IMR-90 (cell line): ENCODE measurements at regions not wholly inside any gene's neighbourhood (a gene's known extent, or its start where the extent isn't known, plus 50 kb on each side); places are given as distances from the start of the nearest gene placed in this dataset.

Experiments used
- ATAC-seq: fragments of 200-7000 bp; cut with Tn5 transposase; 2 replicates; pipeline ENCODE4 v1.9.1; 2020; ENCODE audit warnings: low read depth, mild to moderate bottlenecking, moderate library complexity
- BruUV-seq: library from RNA; stranded (reverse); fragments of 400-500 nt; replicated peaks from 2 replicates; lab custom pipeline; 2021; lab: Mats Ljungman, UMichigan
- CTCF ChIA-PET: fragments of 300-600 bp; formaldehyde crosslinking; extraction: SDS; loops from one replicate; lab custom pipeline; 2021; ENCODE audit warnings: antibody characterized with exemption; lab: Yijun Ruan, JAX
- POLR2A ChIA-PET: fragments of 300-600 bp; sonication (Branson Sonifier 250); formaldehyde crosslinking; loops from one replicate; lab custom pipeline; 2022; ENCODE audit warnings: antibody characterized with exemption; ENCODE audit not compliant: unreplicated experiment; lab: Charles Lee
- DNase-seq: peaks from one replicate; pipeline ENCODE4 v3.0.0; 2013
- H2AFZ ChIP-seq: replicated peaks from 2 replicates; pipeline ENCODE3; 2013; ENCODE audit warnings: low read length, mild to moderate bottlenecking; ENCODE audit not compliant: poor library complexity
- H2AK5ac ChIP-seq: 2 replicates; pipeline ENCODE4 v1.6.1; 2013; ENCODE audit warnings: low read depth, low read length, inconsistent platforms
- H2AK9ac ChIP-seq: replicated peaks from 2 replicates; pipeline ENCODE3; 2013; ENCODE audit warnings: mild to moderate bottlenecking, low read depth, low read length, moderate library complexity; ENCODE audit not compliant: poor library complexity
- H2BK120ac ChIP-seq: 2 replicates; pipeline ENCODE4 v1.6.1; 2013; ENCODE audit warnings: low read depth, low read length, inconsistent platforms
- H2BK15ac ChIP-seq: 3 replicates; pipeline ENCODE4 v1.6.1; 2013; ENCODE audit warnings: low read depth, low read length, inconsistent platforms
- H2BK20ac ChIP-seq: 2 replicates; pipeline ENCODE4 v1.6.1; 2013; ENCODE audit warnings: low read depth, mild to moderate bottlenecking, inconsistent platforms, low read length, moderate library complexity
- H2BK5ac ChIP-seq: 2 replicates; pipeline ENCODE4 v1.6.1; 2013; ENCODE audit warnings: mild to moderate bottlenecking, low read depth, low read length, inconsistent platforms; ENCODE audit not compliant: poor library complexity, severe bottlenecking
- H3K14ac ChIP-seq: replicated peaks from 2 replicates; pipeline ENCODE4 v1.6.1; 2013; ENCODE audit warnings: low read depth, low read length, inconsistent platforms
- H3K18ac ChIP-seq: 2 replicates; pipeline ENCODE4 v1.6.1; 2013; ENCODE audit warnings: low read depth, low read length, control low read depth
- H3K23ac ChIP-seq: 2 replicates; pipeline ENCODE4 v1.6.1; 2013; ENCODE audit warnings: low read depth, low read length, inconsistent platforms
- H3K27ac ChIP-seq: 2 replicates; pipeline ENCODE4 v1.5.1; 2013; ENCODE audit warnings: mild to moderate bottlenecking, control low read depth, low read length; ENCODE audit not compliant: insufficient read depth
- H3K27me3 ChIP-seq: 2 replicates; pipeline ENCODE4 v1.6.1; 2013; ENCODE audit warnings: low read length; ENCODE audit not compliant: control insufficient read depth, insufficient read depth
- H3K36me3 ChIP-seq: 2 replicates; pipeline ENCODE4 v1.6.1; 2013; ENCODE audit warnings: low read length, mixed read lengths; ENCODE audit not compliant: control insufficient read depth, insufficient read depth
- H3K4ac ChIP-seq: 2 replicates; pipeline ENCODE4 v1.6.1; 2013; ENCODE audit warnings: low read depth, low read length, inconsistent platforms
- H3K4me1 ChIP-seq: 2 replicates; pipeline ENCODE4 v1.6.1; 2013; ENCODE audit warnings: low read length, mixed read lengths; ENCODE audit not compliant: control insufficient read depth, insufficient read depth
- H3K4me2 ChIP-seq: 2 replicates; pipeline ENCODE4 v1.6.1; 2013; ENCODE audit warnings: low read depth, mild to moderate bottlenecking, control low read depth, low read length, moderate library complexity
- H3K4me3 ChIP-seq: 2 replicates; pipeline ENCODE4 v1.5.1; 2013; ENCODE audit warnings: low read depth, mild to moderate bottlenecking, control low read depth, low read length, moderate library complexity; ENCODE audit not compliant: insufficient read depth
- H3K56ac ChIP-seq: 2 replicates; pipeline ENCODE4 v1.6.1; 2013; ENCODE audit warnings: low read length, inconsistent platforms; ENCODE audit not compliant: insufficient read depth; ENCODE audit errors: extremely low read depth
- H3K79me1 ChIP-seq, 2 experiments: 2 replicates each; pipeline ENCODE4 v1.6.1; 2013; ENCODE audit warnings: low read length in 2 of 2, inconsistent platforms in 1 of 2, low read depth in 1 of 2
- H3K9ac ChIP-seq: 2 replicates; pipeline ENCODE4 v1.6.1; 2013; ENCODE audit warnings: low read depth, low read length, control low read depth
- H3K9me1 ChIP-seq: 2 replicates; pipeline ENCODE4 v1.6.1; 2013; ENCODE audit warnings: low read length, inconsistent platforms; ENCODE audit not compliant: insufficient read depth
- H3K9me3 ChIP-seq: 2 replicates; pipeline ENCODE4 v1.6.1; 2013; ENCODE audit warnings: low read length; ENCODE audit not compliant: control insufficient read depth, insufficient read depth
- H4K20me1 ChIP-seq: 2 replicates; pipeline ENCODE4 v1.6.1; 2013; ENCODE audit warnings: low read length, inconsistent platforms; ENCODE audit not compliant: insufficient read depth
- H4K5ac ChIP-seq: 2 replicates; pipeline ENCODE4 v1.6.1; 2013; ENCODE audit warnings: mild to moderate bottlenecking, low read depth, low read length, control low read depth
- H4K8ac ChIP-seq, 2 experiments: 2 replicates each; pipeline ENCODE4 v1.6.1; 2013; ENCODE audit warnings: low read depth in 2 of 2, low read length in 2 of 2, control low read depth in 1 of 2, inconsistent platforms in 1 of 2
- H4K91ac ChIP-seq: 2 replicates; pipeline ENCODE4 v1.6.1; 2013; ENCODE audit warnings: low read depth, low read length, inconsistent platforms; ENCODE audit not compliant: insufficient read depth
- BHLHE40 ChIP-seq: fragments of 150-350 bp; IDR thresholded peaks from 2 replicates; pipeline ENCODE4 v1.6.1; 2016; ENCODE audit warnings: mild to moderate bottlenecking, low read depth, low read length
- CEBPB ChIP-seq: IDR thresholded peaks from 2 replicates; pipeline ENCODE4 v1.6.1; 2012; ENCODE audit warnings: low read depth, low read length, improper control_type of control experiment
- CHD1 ChIP-seq: IDR thresholded peaks from 2 replicates; pipeline ENCODE4 v1.6.1; 2012; ENCODE audit warnings: low read depth, low read length, improper control_type of control experiment
- CTCF ChIP-seq: conservative IDR thresholded peaks from 2 replicates; pipeline ENCODE4 v1.5.1; 2012; ENCODE audit warnings: mild to moderate bottlenecking, low read depth, low read length, improper control_type of control experiment
- FOS ChIP-seq: fragments of 150-350 bp; IDR thresholded peaks from 2 replicates; pipeline ENCODE4 v1.6.1; 2016; ENCODE audit warnings: low read depth, low read length
- MAFK ChIP-seq: IDR thresholded peaks from 2 replicates; pipeline ENCODE4 v1.6.1; 2012; ENCODE audit warnings: low read depth, low read length, improper control_type of control experiment
- MAZ ChIP-seq: IDR thresholded peaks from 2 replicates; pipeline ENCODE4 v1.6.1; 2012; ENCODE audit warnings: low read depth, mild to moderate bottlenecking, low read length, improper control_type of control experiment, moderate library complexity, borderline replicate concordance
- MXI1 ChIP-seq: IDR thresholded peaks from 2 replicates; pipeline ENCODE4 v1.6.1; 2012; ENCODE audit warnings: low read depth, mild to moderate bottlenecking, low read length, moderate library complexity, borderline replicate concordance
- NFE2L2 ChIP-seq: fragments of 150-350 bp; IDR thresholded peaks from 2 replicates; pipeline ENCODE4 v1.6.1; 2016; ENCODE audit warnings: low read depth, mild to moderate bottlenecking, low read length
- POLR2A ChIP-seq: IDR thresholded peaks from 2 replicates; pipeline ENCODE4 v1.6.1; 2012; ENCODE audit warnings: mild to moderate bottlenecking, low read depth, low read length
- RAD21 ChIP-seq: IDR thresholded peaks from 2 replicates; pipeline ENCODE4 v1.6.1; 2012; ENCODE audit warnings: low read length, improper control_type of control experiment
- RCOR1 ChIP-seq: IDR thresholded peaks from 2 replicates; pipeline ENCODE4 v1.6.1; 2012; ENCODE audit warnings: mild to moderate bottlenecking, low read length, improper control_type of control experiment; ENCODE audit not compliant: insufficient replicate concordance
- RFX5 ChIP-seq: IDR thresholded peaks from 2 replicates; pipeline ENCODE4 v1.8.0; 2012; ENCODE audit warnings: low read depth, mild to moderate bottlenecking, low read length, moderate library complexity
- SMC3 ChIP-seq: fragments of 150-350 bp; IDR thresholded peaks from 2 replicates; pipeline ENCODE4 v1.6.1; 2016; ENCODE audit warnings: low read depth, mild to moderate bottlenecking, antibody characterized with exemption, low read length, moderate library complexity
- USF2 ChIP-seq: fragments of 150-350 bp; IDR thresholded peaks from 2 replicates; pipeline ENCODE4 v1.6.1; 2017; ENCODE audit warnings: mild to moderate bottlenecking, antibody characterized with exemption, low read length, low read depth
- WGBS, 2 experiments: methylation state at CpG; one replicate each; pipeline versions ENCODE4 v1.1.5 to v1.1.7; 2013; ENCODE audit warnings: missing lambda C conversion rate in 2 of 2; ENCODE audit not compliant: insufficient read length in 1 of 2; ENCODE audit errors: extremely low coverage in 2 of 2; 5-methylcytosine and 5-hydroxymethylcytosine counted together
- dilution Hi-C: fragments of 300-500 bp; cut with HindIII; formaldehyde crosslinking; loops from one replicate; pipeline ENCODE4 v1.14.3; 2018; ENCODE audit warnings: low sequenced_read_pairs; ENCODE audit not compliant: unreplicated experiment
- in situ Hi-C: fragments of 300-500 bp; cut with MboI; formaldehyde crosslinking; loops from 3 replicates; pipeline ENCODE4 v1.14.3; 2019; ENCODE audit warnings: low sequenced_read_pairs, inconsistent platforms, mixed read lengths
- intact Hi-C: fragments of 100-400 bp; cut with micrococcal nuclease; formaldehyde crosslinking; loops from 2 replicates; pipeline ENCODE4 v1.10.0; 2022
- TF ChIP-seq, protein P1 (sequence below): fragments of 150-350 bp; IDR thresholded peaks from 2 replicates; pipeline ENCODE4 v1.6.1; 2016; ENCODE audit warnings: low read depth, mild to moderate bottlenecking, low read length, moderate library complexity, borderline replicate concordance

DNA sequence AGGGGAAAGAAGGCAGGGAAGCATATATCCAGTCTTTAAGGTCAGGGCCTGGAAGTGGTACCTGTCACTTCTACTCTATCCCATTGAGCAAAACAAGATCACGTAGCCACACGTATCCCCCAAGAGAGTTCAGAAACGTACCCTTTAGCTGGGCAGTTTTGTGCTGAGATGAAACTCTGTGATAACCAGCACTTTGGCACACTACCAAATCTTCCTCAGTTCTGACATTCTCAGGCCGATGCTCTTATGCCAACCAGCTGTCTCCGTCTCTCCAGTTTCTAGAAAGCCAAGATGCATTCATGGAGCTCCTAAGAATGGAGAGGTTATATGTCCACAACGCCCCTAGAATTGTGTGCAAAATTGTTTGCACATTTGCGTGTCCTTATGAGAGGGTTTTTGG lies 176.6 kb upstream of the MSX2 start:
- no peaks in the 10 kb centered on the region for H3K27me3 ChIP-seq
- H3K36me3 ChIP-seq: no peaks in the 10 kb centered on the region
- DNase-seq: no peak
- no TSS peak for BruUV-seq
- H3K4me2 ChIP-seq: no peak overlapping the region
- dilution Hi-C loops: no loop called here
- no peak overlapping the region for H2AK9ac ChIP-seq
- H2BK5ac ChIP-seq: no peak overlapping the region
- H4K8ac ChIP-seq: no peak overlapping the region
- CTCF ChIA-PET: no interaction called here
- no peak overlapping the region for H3K56ac ChIP-seq
- H4K20me1 ChIP-seq: no peaks in the 10 kb centered on the region
- no peaks in the 10 kb centered on the region for H3K9me3 ChIP-seq
- no peaks in the 10 kb centered on the region for H3K79me1 ChIP-seq
- POLR2A ChIA-PET: no interaction called here
- peaks cover 2% of the 10 kb centered on the region; the same call in 1 of the 2 replicates for H3K9me1 ChIP-seq
- no peak overlapping the region for H2BK15ac ChIP-seq
- no peaks in the 10 kb centered on the region for H3K4me1 ChIP-seq
- no peak overlapping the region for H2AFZ ChIP-seq
- no peak for ATAC-seq
- intact Hi-C loops: no loop called here
- H3K4ac ChIP-seq: no peak overlapping the region
- no peak overlapping the region for H3K14ac ChIP-seq
- no peak overlapping the region for H4K5ac ChIP-seq
- H2AK5ac ChIP-seq: no peak overlapping the region
- H3K27ac ChIP-seq: no peak overlapping the region
- no peak overlapping the region for H3K23ac ChIP-seq
- no peak overlapping the region for H3K9ac ChIP-seq
- no peak overlapping the region for H2BK20ac ChIP-seq
- TF ChIP-seq CEBPB (no peak), RCOR1 (no peak), CHD1 (no peak), CTCF (no peak), POLR2A (no peak), MAZ (no peak), NFE2L2 (no peak), RAD21 (no peak), MXI1 (no peak), BHLHE40 (no peak), FOS (no peak), MAFK (no peak), RFX5 (no peak), SMC3 (no peak), USF2 (no peak)
- TF ChIP-seq, protein P1, sequence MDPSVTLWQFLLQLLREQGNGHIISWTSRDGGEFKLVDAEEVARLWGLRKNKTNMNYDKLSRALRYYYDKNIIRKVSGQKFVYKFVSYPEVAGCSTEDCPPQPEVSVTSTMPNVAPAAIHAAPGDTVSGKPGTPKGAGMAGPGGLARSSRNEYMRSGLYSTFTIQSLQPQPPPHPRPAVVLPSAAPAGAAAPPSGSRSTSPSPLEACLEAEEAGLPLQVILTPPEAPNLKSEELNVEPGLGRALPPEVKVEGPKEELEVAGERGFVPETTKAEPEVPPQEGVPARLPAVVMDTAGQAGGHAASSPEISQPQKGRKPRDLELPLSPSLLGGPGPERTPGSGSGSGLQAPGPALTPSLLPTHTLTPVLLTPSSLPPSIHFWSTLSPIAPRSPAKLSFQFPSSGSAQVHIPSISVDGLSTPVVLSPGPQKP: no peak
- H4K91ac ChIP-seq: no peak overlapping the region
- 60% methylated on average over 1 of the region's 7 CpGs; no CpG with 5 or more reads in 1 of the 2 experiments for WGBS, 2 experiments
- no peak overlapping the region for H3K18ac ChIP-seq
- H3K4me3 ChIP-seq: no peak overlapping the region
- H2BK120ac ChIP-seq: no peak overlapping the region
- in situ Hi-C loops: no loop called here
